ENCODE measurements at regions not wholly inside any gene's neighbourhood (a gene's known extent, or its start where the extent isn't known, plus 50 kb on each side); places are given as distances from the start of the nearest gene placed in this dataset.

GRCh38 chr4:26257850-26258249 lies 63.0 kb upstream of the RBPJ start:
- Histone ChIP-seq H3K4me2 (ENCODE audit: insufficient read depth, low read length) (no peak overlapping the region), H2AFZ (ENCODE audit: low read length) (no peak overlapping the region), H3K36me3 (ENCODE audit: insufficient read depth, low read length) (no peaks in the 10 kb centered on the region), H4K20me1 (ENCODE audit: insufficient read depth, low read length) (no peaks in the 10 kb centered on the region), H3K9me3 (ENCODE audit: low read depth, low read length) (no peaks in the 10 kb centered on the region), H3K4me1 (ENCODE audit: insufficient read depth, low read length) (no peaks in the 10 kb centered on the region), H3K79me2 (ENCODE audit: insufficient read depth, low read length) (no peaks in the 10 kb centered on the region), H3K27me3 (ENCODE audit: insufficient read depth, low read length) (peaks cover 4% of the 10 kb centered on the region), H3K27ac (ENCODE audit: low read depth, low read length) (no peak overlapping the region), H3K4me3 (ENCODE audit: insufficient read depth, low read length) (no peak overlapping the region)
- no peak for DNase-seq (ENCODE audit: insufficient read length, low spot score, missing footprints)
- no peak for TF ChIP-seq CTCF (IDR thresholded peaks at IDR 0.05; ENCODE audit: extremely low read depth, low read depth, low read length)

GRCh38 chr4:26260571-26260970 lies 60.2 kb upstream of the RBPJ start:
- H3K79me2 ChIP-seq (ENCODE audit: insufficient read depth, low read length) = no peaks in the 10 kb centered on the region
- peaks cover 4% of the 10 kb centered on the region for H3K27me3 ChIP-seq (ENCODE audit: insufficient read depth, low read length)
- H4K20me1 ChIP-seq (ENCODE audit: insufficient read depth, low read length) = no peaks in the 10 kb centered on the region
- H3K27ac ChIP-seq (ENCODE audit: low read depth, low read length) = no peak overlapping the region
- H3K4me2 ChIP-seq (ENCODE audit: insufficient read depth, low read length) = no peak overlapping the region
- TF ChIP-seq CTCF (IDR thresholded peaks at IDR 0.05; ENCODE audit: extremely low read depth, low read depth, low read length) = no peak
- no peak for DNase-seq (ENCODE audit: insufficient read length, low spot score, missing footprints)
- no peaks in the 10 kb centered on the region for H3K9me3 ChIP-seq (ENCODE audit: low read depth, low read length)
- H2AFZ ChIP-seq (ENCODE audit: low read length) = no peak overlapping the region
- no peaks in the 10 kb centered on the region for H3K36me3 ChIP-seq (ENCODE audit: insufficient read depth, low read length)
- H3K4me3 ChIP-seq (ENCODE audit: insufficient read depth, low read length) = no peak overlapping the region
- H3K4me1 ChIP-seq (ENCODE audit: insufficient read depth, low read length) = no peaks in the 10 kb centered on the region

- Histone ChIP-seq H3K4me3 (ENCODE audit: insufficient read depth, low read length) (no peak overlapping the region), H3K27ac (ENCODE audit: low read depth, low read length) (no peak overlapping the region), H3K36me3 (ENCODE audit: insufficient read depth, low read length) (no peaks in the 10 kb centered on the region), H4K20me1 (ENCODE audit: insufficient read depth, low read length) (no peaks in the 10 kb centered on the region), H3K4me1 (ENCODE audit: insufficient read depth, low read length) (no peaks in the 10 kb centered on the region), H3K9me3 (ENCODE audit: low read depth, low read length) (no peaks in the 10 kb centered on the region), H3K79me2 (ENCODE audit: insufficient read depth, low read length) (no peaks in the 10 kb centered on the region), H3K4me2 (ENCODE audit: insufficient read depth, low read length) (no peak overlapping the region), H2AFZ (ENCODE audit: low read length) (no peak overlapping the region), H3K27me3 (ENCODE audit: insufficient read depth, low read length) (peaks cover 4% of the 10 kb centered on the region)
- no peak for TF ChIP-seq CTCF (IDR thresholded peaks at IDR 0.05; ENCODE audit: extremely low read depth, low read depth, low read length)
- DNase-seq (ENCODE audit: insufficient read length, low spot score, missing footprints) = no peak
These were observed 59.4 kb upstream of the RBPJ start for GRCh38 chr4:26261405-26261804.

- no peak for TF ChIP-seq CTCF (IDR thresholded peaks at IDR 0.05; ENCODE audit: extremely low read depth, low read depth, low read length)
- no peak for DNase-seq (ENCODE audit: insufficient read length, low spot score, missing footprints)
- Histone ChIP-seq H3K4me2 (ENCODE audit: insufficient read depth, low read length) (no peak overlapping the region), H3K9me3 (ENCODE audit: low read depth, low read length) (no peaks in the 10 kb centered on the region), H3K4me1 (ENCODE audit: insufficient read depth, low read length) (peaks cover 5% of the 10 kb centered on the region), H3K4me3 (ENCODE audit: insufficient read depth, low read length) (no peak overlapping the region), H3K27ac (ENCODE audit: low read depth, low read length) (no peak overlapping the region), H3K79me2 (ENCODE audit: insufficient read depth, low read length) (no peaks in the 10 kb centered on the region), H3K27me3 (ENCODE audit: insufficient read depth, low read length) (peaks cover 4% of the 10 kb centered on the region), H4K20me1 (ENCODE audit: insufficient read depth, low read length) (no peaks in the 10 kb centered on the region), H2AFZ (ENCODE audit: low read length) (no peak overlapping the region), H3K36me3 (ENCODE audit: insufficient read depth, low read length) (no peaks in the 10 kb centered on the region)
These were observed 57.6 kb upstream of the RBPJ start for GRCh38 chr4:26263165-26263564.
